ENCODE measurements at regions not wholly inside any gene's neighbourhood (a gene's known extent, or its start where the extent isn't known, plus 50 kb on each side); places are given as distances from the start of the nearest gene placed in this dataset.

DNA sequence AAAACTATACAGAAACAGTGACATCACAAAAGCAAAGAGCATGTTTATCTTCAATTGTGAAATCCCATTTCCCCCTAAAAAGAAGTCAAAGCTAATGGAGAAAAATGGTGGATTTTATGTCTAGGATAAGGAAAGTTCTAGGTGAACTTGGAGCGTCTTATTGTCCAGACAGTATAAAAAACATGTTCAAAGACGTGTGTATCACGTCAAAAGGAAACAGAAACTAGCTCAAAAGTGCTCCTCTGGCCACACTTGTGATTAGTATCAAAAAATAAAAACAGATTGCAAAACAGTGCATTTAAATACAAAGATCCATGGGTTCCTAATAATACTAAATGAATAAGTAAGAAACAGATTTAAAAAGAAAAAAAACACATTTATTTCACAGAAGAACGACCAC is 568.9 kb downstream of the ANXA1 start (continued):
- TF ChIP-seq FOSL2 (IDR thresholded peaks at IDR 0.05; ENCODE audit: borderline replicate concordance, low read depth) (no peak), MEF2A (IDR thresholded peaks at IDR 0.05; ENCODE audit: borderline replicate concordance, low read depth) (no peak), FOXM1 (IDR thresholded peaks at IDR 0.05; ENCODE audit: low read depth) (no peak), RFX5 (IDR thresholded peaks at IDR 0.05; ENCODE audit: low read length) (no peak), RXRA (IDR thresholded peaks at IDR 0.05; ENCODE audit: borderline replicate concordance, low read depth) (no peak), NRF1 (IDR thresholded peaks at IDR 0.05; ENCODE audit: low read depth, low read length) (no peak), EP300 (IDR thresholded peaks at IDR 0.05; ENCODE audit: borderline replicate concordance in 1 of 2, low read depth in 1 of 2, low read length in 1 of 2) (no peak), TEAD4 (IDR thresholded peaks at IDR 0.05; ENCODE audit: borderline replicate concordance, insufficient read depth) (no peak)
- TF ChIP-seq, protein P1, sequence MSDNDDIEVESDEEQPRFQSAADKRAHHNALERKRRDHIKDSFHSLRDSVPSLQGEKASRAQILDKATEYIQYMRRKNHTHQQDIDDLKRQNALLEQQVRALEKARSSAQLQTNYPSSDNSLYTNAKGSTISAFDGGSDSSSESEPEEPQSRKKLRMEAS (IDR thresholded peaks at IDR 0.05; ENCODE audit: low read depth), result no peak
- TF ChIP-seq, protein P2, sequence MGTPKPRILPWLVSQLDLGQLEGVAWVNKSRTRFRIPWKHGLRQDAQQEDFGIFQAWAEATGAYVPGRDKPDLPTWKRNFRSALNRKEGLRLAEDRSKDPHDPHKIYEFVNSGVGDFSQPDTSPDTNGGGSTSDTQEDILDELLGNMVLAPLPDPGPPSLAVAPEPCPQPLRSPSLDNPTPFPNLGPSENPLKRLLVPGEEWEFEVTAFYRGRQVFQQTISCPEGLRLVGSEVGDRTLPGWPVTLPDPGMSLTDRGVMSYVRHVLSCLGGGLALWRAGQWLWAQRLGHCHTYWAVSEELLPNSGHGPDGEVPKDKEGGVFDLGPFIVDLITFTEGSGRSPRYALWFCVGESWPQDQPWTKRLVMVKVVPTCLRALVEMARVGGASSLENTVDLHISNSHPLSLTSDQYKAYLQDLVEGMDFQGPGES (IDR thresholded peaks at IDR 0.05; ENCODE audit: low read depth, low read length), result no peak

DNA sequence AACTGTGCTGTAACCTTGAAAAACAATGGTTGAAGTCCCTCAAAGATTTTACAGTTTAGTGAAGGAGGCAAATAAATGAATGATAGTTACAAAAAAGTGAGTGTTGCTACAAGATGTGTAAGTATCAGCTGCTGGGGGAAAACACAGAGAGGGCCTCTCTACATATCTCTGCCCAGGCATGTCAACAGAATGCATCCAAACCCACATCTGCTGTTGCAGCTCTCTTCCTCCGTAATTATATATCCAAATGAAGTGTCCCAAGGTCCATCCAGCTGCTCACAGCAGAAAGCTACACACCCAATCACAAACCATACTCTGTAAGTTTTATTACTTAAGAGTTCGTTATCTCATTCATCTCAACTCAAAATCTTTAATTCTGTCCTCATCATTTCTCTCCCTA is 584.6 kb downstream of the ANXA1 start:
- no peaks in the 10 kb centered on the region for H4K20me1 ChIP-seq (ENCODE audit: insufficient read depth)
- no peaks in the 10 kb centered on the region for H3K27me3 ChIP-seq (ENCODE audit: insufficient read depth)
- H3K9me3 ChIP-seq, result no peaks in the 10 kb centered on the region
- ChIA-PET POLR2A (no interaction called here), CTCF (no interaction called here)
- no peak for DNase-seq
- H3K36me3 ChIP-seq (replicated peaks in 1 of 2; ENCODE audit: control insufficient read depth in 1 of 2, insufficient read depth in 2 of 2, low read length in 1 of 2), result no peaks in the 10 kb centered on the region
- no peaks in the 10 kb centered on the region for H3K9me2 ChIP-seq
- WGBS (ENCODE audit: low lambda C conversion rate), result 17% methylated on average over 2 of the region's 2 CpGs
- H3K4me3 ChIP-seq (ENCODE audit: low read depth in 2 of 2, low read length in 1 of 2), result no peak overlapping the region
- no peaks in the 10 kb centered on the region; a peak in 1 of 4 replicates for H3K4me1 ChIP-seq (ENCODE audit: control insufficient read depth in 1 of 2, insufficient read depth in 2 of 2, low read depth in 1 of 2, low read length in 1 of 2)
- H3K79me2 ChIP-seq (ENCODE audit: insufficient read depth), result no peaks in the 10 kb centered on the region
- H3K9ac ChIP-seq, result no peak overlapping the region
- TF ChIP-seq FOXJ3 (CRISPR knock-in tag; IDR thresholded peaks at IDR 0.05), result no peak
- TF ChIP-seq NRF1 (IDR thresholded peaks at IDR 0.05; ENCODE audit: low read depth, low read length), result no peak
- TF ChIP-seq JUND (IDR thresholded peaks at IDR 0.05), result no peak
- TF ChIP-seq FOSL2 (IDR thresholded peaks at IDR 0.05; ENCODE audit: borderline replicate concordance, low read depth), result no peak
- no peak for TF ChIP-seq POLR2AphosphoS5 (IDR thresholded peaks at IDR 0.05; ENCODE audit: low read depth, low read length)
- TF ChIP-seq RCOR1 (IDR thresholded peaks at IDR 0.05; ENCODE audit: low read length), result no peak
- no peak for TF ChIP-seq YY1 (IDR thresholded peaks at IDR 0.05; ENCODE audit: low read depth)
- TF ChIP-seq EP300 (IDR thresholded peaks at IDR 0.05; ENCODE audit: borderline replicate concordance in 1 of 2, low read depth in 1 of 2, low read length in 1 of 2), result no peak
- no peak for TF ChIP-seq MEF2A (IDR thresholded peaks at IDR 0.05; ENCODE audit: borderline replicate concordance, low read depth)
- TF ChIP-seq TAF1 (IDR thresholded peaks at IDR 0.05; ENCODE audit: borderline replicate concordance, low read depth, low read length), result no peak
- TF ChIP-seq, protein P3, sequence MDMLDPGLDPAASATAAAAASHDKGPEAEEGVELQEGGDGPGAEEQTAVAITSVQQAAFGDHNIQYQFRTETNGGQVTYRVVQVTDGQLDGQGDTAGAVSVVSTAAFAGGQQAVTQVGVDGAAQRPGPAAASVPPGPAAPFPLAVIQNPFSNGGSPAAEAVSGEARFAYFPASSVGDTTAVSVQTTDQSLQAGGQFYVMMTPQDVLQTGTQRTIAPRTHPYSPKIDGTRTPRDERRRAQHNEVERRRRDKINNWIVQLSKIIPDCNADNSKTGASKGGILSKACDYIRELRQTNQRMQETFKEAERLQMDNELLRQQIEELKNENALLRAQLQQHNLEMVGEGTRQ (IDR thresholded peaks at IDR 0.05; ENCODE audit: borderline replicate concordance, low read depth, low read length), result no peak
- no peak overlapping the region for H3K4me2 ChIP-seq
- H2AFZ ChIP-seq (ENCODE audit: low read depth), result no peak overlapping the region
- no peak overlapping the region for H3K27ac ChIP-seq (ENCODE audit: low read depth in 2 of 2, low read length in 1 of 2)
- no peaks in the 10 kb centered on the region for H3F3A ChIP-seq (replicated peaks; ENCODE audit: insufficient read depth)

Measured in SK-N-SH (cell line).